ENCODE measurements at regions not wholly inside any gene's neighbourhood (a gene's known extent, or its start where the extent isn't known, plus 50 kb on each side); places are given as distances from the start of the nearest gene placed in this dataset.

- no peaks in the 10 kb centered on the region for H3K27me3 ChIP-seq (ENCODE audit: control insufficient read depth, insufficient read depth, low read length)
- ChIA-PET POLR2A (no interaction called here), CTCF (no interaction called here)
- peaks cover 60% of the 10 kb centered on the region for H3K9me3 ChIP-seq (ENCODE audit: control insufficient read depth, insufficient read depth, low read length)
- no peak overlapping the region for H3K27ac ChIP-seq (ENCODE audit: low read depth, low read length)
- H3K4me3 ChIP-seq (ENCODE audit: low read depth, low read length): no peak overlapping the region
- no peak for TF ChIP-seq CTCF (IDR thresholded peaks at IDR 0.05; ENCODE audit: low read depth, low read length)
- DNase-seq (ENCODE audit: low read depth, low spot score): no peak
These were observed 307.8 kb upstream of the IRX4 start for GRCh38 chr5:2190549-2190948.

GRCh38 chr5:2188661-2189060 lies 305.9 kb upstream of the IRX4 start:
- CTCF ChIA-PET: no interaction called here
- DNase-seq (ENCODE audit: low read depth, low spot score): no peak

GRCh38 chr5:2188137-2188536 lies 305.4 kb upstream of the IRX4 start:
- DNase-seq (ENCODE audit: low read depth, low spot score): no peak
- H3K9me3 ChIP-seq (ENCODE audit: control insufficient read depth, insufficient read depth, low read length): peaks cover 62% of the 10 kb centered on the region
- H3K27ac ChIP-seq (ENCODE audit: low read depth, low read length): no peak overlapping the region
- TF ChIP-seq CTCF (IDR thresholded peaks at IDR 0.05; ENCODE audit: low read depth, low read length): no peak
- CTCF ChIA-PET: no interaction called here
- POLR2A ChIA-PET: no interaction called here
- H3K27me3 ChIP-seq (ENCODE audit: control insufficient read depth, insufficient read depth, low read length): no peaks in the 10 kb centered on the region
- no peak overlapping the region for H3K4me3 ChIP-seq (ENCODE audit: low read depth, low read length)

More at GRCh38 chr5:2188661-2189060, 305.9 kb upstream of the IRX4 start:
- POLR2A ChIA-PET: no interaction called here
- Histone ChIP-seq H3K4me3 (ENCODE audit: low read depth, low read length) (no peak overlapping the region), H3K9me3 (ENCODE audit: control insufficient read depth, insufficient read depth, low read length) (peaks cover 62% of the 10 kb centered on the region), H3K27me3 (ENCODE audit: control insufficient read depth, insufficient read depth, low read length) (no peaks in the 10 kb centered on the region), H3K27ac (ENCODE audit: low read depth, low read length) (no peak overlapping the region)
- TF ChIP-seq CTCF (IDR thresholded peaks at IDR 0.05; ENCODE audit: low read depth, low read length): no peak

GRCh38 chr5:2187687-2188086 lies 305.0 kb upstream of the IRX4 start:
- H3K9me3 ChIP-seq (ENCODE audit: control insufficient read depth, insufficient read depth, low read length): peaks cover 60% of the 10 kb centered on the region
- CTCF ChIA-PET: no interaction called here
- no peak for DNase-seq (ENCODE audit: low read depth, low spot score)
- POLR2A ChIA-PET: no interaction called here
- no peak for TF ChIP-seq CTCF (IDR thresholded peaks at IDR 0.05; ENCODE audit: low read depth, low read length)
- no peak overlapping the region for H3K27ac ChIP-seq (ENCODE audit: low read depth, low read length)
- no peaks in the 10 kb centered on the region for H3K27me3 ChIP-seq (ENCODE audit: control insufficient read depth, insufficient read depth, low read length)
- H3K4me3 ChIP-seq (ENCODE audit: low read depth, low read length): no peak overlapping the region

- Histone ChIP-seq H3K9me3 (ENCODE audit: control insufficient read depth, insufficient read depth, low read length) (peaks cover 59% of the 10 kb centered on the region), H3K27me3 (ENCODE audit: control insufficient read depth, insufficient read depth, low read length) (no peaks in the 10 kb centered on the region), H3K4me3 (ENCODE audit: low read depth, low read length) (no peak overlapping the region), H3K27ac (ENCODE audit: low read depth, low read length) (no peak overlapping the region)
- no peak for TF ChIP-seq CTCF (IDR thresholded peaks at IDR 0.05; ENCODE audit: low read depth, low read length)
- POLR2A ChIA-PET: no interaction called here
- DNase-seq (ENCODE audit: low read depth, low spot score): no peak
- CTCF ChIA-PET: no interaction called here
These were observed 304.4 kb upstream of the IRX4 start for GRCh38 chr5:2187156-2187555.
